SU-DHL-6 (cell line): ENCODE measurements at regions not wholly inside any gene's neighbourhood (a gene's known extent, or its start where the extent isn't known, plus 50 kb on each side); places are given as distances from the start of the nearest gene placed in this dataset.

Source experiments
- H2AFZ ChIP-seq: fragments of 200-600 bp; sonication (generic); 2 replicates; pipeline ENCODE4 v1.6.1; 2014; ENCODE audit warnings: low read depth, mild to moderate bottlenecking, moderate library complexity, mixed read lengths, antibody characterized with exemption, low read length; ENCODE audit not compliant: severe bottlenecking
- H3F3A ChIP-seq: fragments of 200-600 bp; shearing (Covaris generic); 2 replicates; pipeline ENCODE4 v1.6.0; 2016; ENCODE audit warnings: antibody characterized with exemption, mild to moderate bottlenecking; ENCODE audit not compliant: insufficient read depth
- H3K27ac ChIP-seq: fragments of 200-600 bp; sonication (generic); 2 replicates; pipeline ENCODE4 v1.5.1; 2016; ENCODE audit warnings: low read depth, mild to moderate bottlenecking, low read length, moderate library complexity, mixed read lengths
- H3K27me3 ChIP-seq: fragments of 200-600 bp; sonication (generic), shearing (Covaris generic); 2 replicates; pipeline ENCODE4 v1.6.0; 2014; ENCODE audit warnings: mild to moderate bottlenecking, low read length
- H3K36me3 ChIP-seq: fragments of 200-600 bp; sonication (generic); 2 replicates; pipeline ENCODE4 v1.6.1; 2014; ENCODE audit warnings: mild to moderate bottlenecking, low read length, mixed read lengths
- H3K4me2 ChIP-seq: fragments of 300-600, 200-600 bp; shearing (Covaris generic), sonication (generic); 2 replicates; pipeline ENCODE4 v1.6.0; 2014; ENCODE audit warnings: low read length, low read depth, mild to moderate bottlenecking; ENCODE audit not compliant: poor library complexity, severe bottlenecking
- H3K4me3 ChIP-seq: fragments of 200-600 bp; sonication (generic); 2 replicates; pipeline ENCODE4 v1.5.1; 2014; ENCODE audit warnings: antibody characterized with exemption, low read length, mild to moderate bottlenecking, mixed read lengths; ENCODE audit not compliant: insufficient read depth, poor library complexity, severe bottlenecking
- H3K79me2 ChIP-seq: fragments of 200-600 bp; sonication (generic); 2 replicates; pipeline ENCODE4 v1.6.1; 2014; ENCODE audit warnings: mild to moderate bottlenecking, low read length, moderate library complexity; ENCODE audit not compliant: insufficient read depth
- H3K9ac ChIP-seq: fragments of 200-600 bp; sonication (generic); 2 replicates; pipeline ENCODE4 v1.7.0; 2014; ENCODE audit warnings: mild to moderate bottlenecking, low read length
- H3K9me2 ChIP-seq: fragments of 200-600 bp; sonication (generic); replicated peaks from 2 replicates; pipeline ENCODE4 v1.6.1; 2014; ENCODE audit warnings: low read length; ENCODE audit not compliant: insufficient read depth
- H3K9me3 ChIP-seq: fragments of 200-600 bp; sonication (generic); 2 replicates; pipeline ENCODE4 v1.6.1; 2014; ENCODE audit warnings: low read length, mixed read lengths; ENCODE audit not compliant: insufficient read depth
- H4K20me1 ChIP-seq: fragments of 200-600 bp; sonication (generic); 2 replicates; pipeline ENCODE4 v1.6.1; 2014; ENCODE audit warnings: low read depth, mild to moderate bottlenecking, antibody characterized with exemption, low read length, moderate library complexity, mixed read lengths
- EZH2phosphoT487 ChIP-seq: fragments of 200-600 bp; sonication (generic), shearing (Covaris generic); conservative IDR thresholded peaks from 2 replicates; pipeline ENCODE4 v1.6.1; 2018; ENCODE audit warnings: mild to moderate bottlenecking, antibody characterized with exemption, low read length, moderate library complexity, mixed read lengths
- TF ChIP-seq, protein P1 (sequence below): fragments of 200-600 bp; sonication (generic); IDR thresholded peaks from one replicate; pipeline ENCODE4 v1.5.1; 2017; ENCODE audit warnings: antibody characterized with exemption, mild to moderate bottlenecking, low read length, moderate library complexity; ENCODE audit not compliant: insufficient read depth, poor library complexity, severe bottlenecking

DNA sequence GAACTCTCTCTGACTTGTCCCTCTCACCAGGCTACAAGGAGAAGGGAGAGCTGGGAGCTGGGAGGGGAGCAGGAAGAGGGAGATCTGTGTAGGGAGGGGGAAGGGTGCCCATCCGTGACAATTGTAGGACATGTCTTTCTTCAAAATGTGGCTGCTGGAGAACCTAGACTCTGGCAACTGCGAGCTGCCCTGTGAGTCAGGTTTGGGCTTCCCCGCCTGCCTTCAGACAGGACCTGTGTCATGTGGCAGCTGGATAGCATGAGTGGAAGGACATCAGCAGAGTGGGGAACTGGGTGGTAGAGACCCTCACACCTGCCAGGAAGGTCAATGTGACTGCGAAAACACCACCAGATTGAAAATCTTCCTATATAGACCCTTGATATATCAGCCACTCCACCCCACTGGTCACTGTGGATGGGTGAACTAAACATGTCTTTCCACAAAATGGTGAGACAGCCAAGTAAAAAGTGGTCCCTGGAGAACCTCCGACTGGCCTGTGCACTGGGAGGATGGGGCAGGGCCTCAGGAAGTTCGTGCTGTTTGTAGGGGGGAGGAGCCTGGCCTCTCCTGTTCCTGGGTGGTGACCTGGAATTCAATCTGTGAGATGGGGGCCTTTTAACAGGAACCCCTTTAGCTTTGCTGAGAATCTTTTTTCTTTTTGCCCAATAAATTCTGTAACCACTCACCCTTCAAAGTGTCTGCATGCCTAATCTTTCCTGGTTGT is 62.2 kb upstream of the CAPRIN2 start:
- TF ChIP-seq, protein P1, sequence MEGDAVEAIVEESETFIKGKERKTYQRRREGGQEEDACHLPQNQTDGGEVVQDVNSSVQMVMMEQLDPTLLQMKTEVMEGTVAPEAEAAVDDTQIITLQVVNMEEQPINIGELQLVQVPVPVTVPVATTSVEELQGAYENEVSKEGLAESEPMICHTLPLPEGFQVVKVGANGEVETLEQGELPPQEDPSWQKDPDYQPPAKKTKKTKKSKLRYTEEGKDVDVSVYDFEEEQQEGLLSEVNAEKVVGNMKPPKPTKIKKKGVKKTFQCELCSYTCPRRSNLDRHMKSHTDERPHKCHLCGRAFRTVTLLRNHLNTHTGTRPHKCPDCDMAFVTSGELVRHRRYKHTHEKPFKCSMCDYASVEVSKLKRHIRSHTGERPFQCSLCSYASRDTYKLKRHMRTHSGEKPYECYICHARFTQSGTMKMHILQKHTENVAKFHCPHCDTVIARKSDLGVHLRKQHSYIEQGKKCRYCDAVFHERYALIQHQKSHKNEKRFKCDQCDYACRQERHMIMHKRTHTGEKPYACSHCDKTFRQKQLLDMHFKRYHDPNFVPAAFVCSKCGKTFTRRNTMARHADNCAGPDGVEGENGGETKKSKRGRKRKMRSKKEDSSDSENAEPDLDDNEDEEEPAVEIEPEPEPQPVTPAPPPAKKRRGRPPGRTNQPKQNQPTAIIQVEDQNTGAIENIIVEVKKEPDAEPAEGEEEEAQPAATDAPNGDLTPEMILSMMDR: no peak
- TF ChIP-seq EZH2phosphoT487: no peak
- Histone ChIP-seq H3K9me2 (no peaks in the 10 kb centered on the region), H3K27me3 (no peaks in the 10 kb centered on the region), H3K79me2 (no peaks in the 10 kb centered on the region), H3K36me3 (no peaks in the 10 kb centered on the region), H3K4me3 (no peak overlapping the region), H2AFZ (no peak overlapping the region), H3K4me2 (no peak overlapping the region), H4K20me1 (no peaks in the 10 kb centered on the region), H3K9ac (no peak overlapping the region), H3F3A (no peaks in the 10 kb centered on the region), H3K9me3 (no peaks in the 10 kb centered on the region), H3K27ac (no peak overlapping the region)

GRCh38 chr12:30814295-30814655 is 59.5 kb upstream of the CAPRIN2 start:
- no peaks in the 10 kb centered on the region for H4K20me1 ChIP-seq
- H3K9me3 ChIP-seq: no peaks in the 10 kb centered on the region
- TF ChIP-seq, protein P1: no peak
- TF ChIP-seq EZH2phosphoT487: no peak
- no peaks in the 10 kb centered on the region for H3K79me2 ChIP-seq
- H3K9ac ChIP-seq: no peak overlapping the region
- H3K27ac ChIP-seq: no peak overlapping the region
- H2AFZ ChIP-seq: no peak overlapping the region
- no peaks in the 10 kb centered on the region for H3K27me3 ChIP-seq
- no peaks in the 10 kb centered on the region for H3F3A ChIP-seq
- H3K36me3 ChIP-seq: no peaks in the 10 kb centered on the region
- H3K4me3 ChIP-seq: no peak overlapping the region
- H3K4me2 ChIP-seq: no peak overlapping the region
- H3K9me2 ChIP-seq: no peaks in the 10 kb centered on the region

DNA sequence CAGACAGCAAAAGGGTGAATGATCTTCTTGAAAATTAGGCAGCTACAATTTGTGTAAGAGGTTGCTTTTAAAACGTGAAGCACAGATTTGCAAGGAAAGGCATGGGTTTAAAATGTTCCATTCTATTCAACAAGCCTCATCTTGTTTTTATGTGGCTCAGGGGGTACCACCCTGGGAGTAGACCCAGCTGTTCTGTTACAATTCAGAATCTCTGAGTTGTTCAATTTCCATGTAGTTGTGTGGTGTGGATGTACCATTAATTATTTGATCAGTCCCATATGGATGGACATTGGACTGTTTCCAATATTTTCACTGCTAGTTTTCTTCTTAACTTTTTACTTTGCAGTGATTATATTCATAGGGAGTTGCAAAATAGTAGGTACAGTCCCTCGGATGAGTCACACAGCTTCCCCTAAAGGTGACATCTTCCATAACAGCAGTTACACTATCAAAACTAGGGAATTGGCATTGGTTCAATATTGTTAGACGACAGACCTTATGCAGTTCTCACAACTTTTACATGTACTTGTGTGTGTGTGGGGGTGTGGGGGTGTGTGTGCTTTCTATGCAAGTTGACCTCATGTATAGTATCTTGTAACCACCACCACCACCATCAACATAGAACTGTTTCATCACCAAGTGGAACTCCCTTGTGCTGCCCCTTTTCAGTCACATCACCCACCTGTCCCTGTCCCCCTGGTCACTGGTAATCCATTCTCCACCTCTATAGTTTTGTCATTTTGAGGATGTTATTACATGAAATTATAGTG is 59.0 kb upstream of the CAPRIN2 start:
- no peaks in the 10 kb centered on the region for H4K20me1 ChIP-seq
- no peaks in the 10 kb centered on the region for H3K9me3 ChIP-seq
- H3K79me2 ChIP-seq: no peaks in the 10 kb centered on the region
- H3F3A ChIP-seq: no peaks in the 10 kb centered on the region
- H3K9me2 ChIP-seq: no peaks in the 10 kb centered on the region
- no peak overlapping the region for H3K4me2 ChIP-seq
- no peak overlapping the region for H3K4me3 ChIP-seq
- no peaks in the 10 kb centered on the region for H3K36me3 ChIP-seq
- TF ChIP-seq, protein P1: no peak
- H3K27me3 ChIP-seq: no peaks in the 10 kb centered on the region
- no peak overlapping the region for H2AFZ ChIP-seq
- no peak overlapping the region for H3K9ac ChIP-seq
- no peak overlapping the region for H3K27ac ChIP-seq
